Neural cell (in vitro differentiated cells): ENCODE measurements at regions not wholly inside any gene's neighbourhood (a gene's known extent, or its start where the extent isn't known, plus 50 kb on each side); places are given as distances from the start of the nearest gene placed in this dataset.

ENCODE experiments used
- CTCF ChIP-seq: fragments of 450-650 bp; IDR thresholded peaks from 2 replicates; pipeline ENCODE4 v1.5.1; 2014; ENCODE audit warnings: antibody characterized with exemption, mild to moderate bottlenecking, moderate library complexity; ENCODE audit not compliant: poor library complexity, severe bottlenecking
- EP300 ChIP-seq: fragments of 450-650 bp; conservative IDR thresholded peaks from 2 replicates; pipeline ENCODE4 v1.6.1; 2014; ENCODE audit warnings: antibody characterized with exemption, mild to moderate bottlenecking, moderate library complexity; ENCODE audit not compliant: poor library complexity, severe bottlenecking
- POLR2AphosphoS5 ChIP-seq: IDR thresholded peaks from 2 replicates; pipeline ENCODE4 v1.6.1; 2012
- RAD21 ChIP-seq: fragments of 450-650 bp; conservative IDR thresholded peaks from 2 replicates; pipeline ENCODE4 v1.6.1; 2014; ENCODE audit warnings: antibody characterized with exemption, mild to moderate bottlenecking, moderate library complexity
- SMC3 ChIP-seq: fragments of 450-650 bp; conservative IDR thresholded peaks from 2 replicates; pipeline ENCODE4 v1.6.1; 2014; ENCODE audit warnings: antibody characterized with exemption, mild to moderate bottlenecking, moderate library complexity; ENCODE audit not compliant: poor library complexity
- TF ChIP-seq, protein P1 (sequence below): IDR thresholded peaks from 2 replicates; pipeline ENCODE4 v1.6.1; 2012; ENCODE audit warnings: borderline replicate concordance

DNA sequence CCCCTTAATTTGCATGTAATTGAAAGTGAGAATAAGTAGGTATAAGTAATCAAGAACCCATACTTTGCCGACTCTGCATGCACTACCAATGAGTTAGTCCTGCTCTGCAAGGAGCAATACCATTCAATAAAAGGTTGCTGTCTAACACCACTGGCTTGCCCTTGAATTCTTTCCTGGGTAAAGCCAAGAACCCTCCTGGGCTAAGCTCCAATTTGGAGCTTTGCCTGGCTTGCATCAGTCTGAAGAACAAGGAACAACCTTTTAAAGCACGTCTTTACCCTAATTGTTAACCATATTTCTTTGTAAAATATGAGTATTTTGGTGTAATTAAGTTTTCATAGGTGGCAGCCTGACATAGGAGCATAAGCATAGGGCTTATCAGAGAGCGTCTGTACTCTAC is 367.7 kb downstream of the MEI4 start:
- no peak for TF ChIP-seq CTCF
- no peak for TF ChIP-seq POLR2AphosphoS5
- no peak for TF ChIP-seq RAD21
- no peak for TF ChIP-seq EP300
- no peak for TF ChIP-seq SMC3
- TF ChIP-seq, protein P1, sequence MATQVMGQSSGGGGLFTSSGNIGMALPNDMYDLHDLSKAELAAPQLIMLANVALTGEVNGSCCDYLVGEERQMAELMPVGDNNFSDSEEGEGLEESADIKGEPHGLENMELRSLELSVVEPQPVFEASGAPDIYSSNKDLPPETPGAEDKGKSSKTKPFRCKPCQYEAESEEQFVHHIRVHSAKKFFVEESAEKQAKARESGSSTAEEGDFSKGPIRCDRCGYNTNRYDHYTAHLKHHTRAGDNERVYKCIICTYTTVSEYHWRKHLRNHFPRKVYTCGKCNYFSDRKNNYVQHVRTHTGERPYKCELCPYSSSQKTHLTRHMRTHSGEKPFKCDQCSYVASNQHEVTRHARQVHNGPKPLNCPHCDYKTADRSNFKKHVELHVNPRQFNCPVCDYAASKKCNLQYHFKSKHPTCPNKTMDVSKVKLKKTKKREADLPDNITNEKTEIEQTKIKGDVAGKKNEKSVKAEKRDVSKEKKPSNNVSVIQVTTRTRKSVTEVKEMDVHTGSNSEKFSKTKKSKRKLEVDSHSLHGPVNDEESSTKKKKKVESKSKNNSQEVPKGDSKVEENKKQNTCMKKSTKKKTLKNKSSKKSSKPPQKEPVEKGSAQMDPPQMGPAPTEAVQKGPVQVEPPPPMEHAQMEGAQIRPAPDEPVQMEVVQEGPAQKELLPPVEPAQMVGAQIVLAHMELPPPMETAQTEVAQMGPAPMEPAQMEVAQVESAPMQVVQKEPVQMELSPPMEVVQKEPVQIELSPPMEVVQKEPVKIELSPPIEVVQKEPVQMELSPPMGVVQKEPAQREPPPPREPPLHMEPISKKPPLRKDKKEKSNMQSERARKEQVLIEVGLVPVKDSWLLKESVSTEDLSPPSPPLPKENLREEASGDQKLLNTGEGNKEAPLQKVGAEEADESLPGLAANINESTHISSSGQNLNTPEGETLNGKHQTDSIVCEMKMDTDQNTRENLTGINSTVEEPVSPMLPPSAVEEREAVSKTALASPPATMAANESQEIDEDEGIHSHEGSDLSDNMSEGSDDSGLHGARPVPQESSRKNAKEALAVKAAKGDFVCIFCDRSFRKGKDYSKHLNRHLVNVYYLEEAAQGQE = no peak
